K562 (cell line): ENCODE measurements at regions not wholly inside any gene's neighbourhood (a gene's known extent, or its start where the extent isn't known, plus 50 kb on each side); places are given as distances from the start of the nearest gene placed in this dataset.

Experiments
- ATAC-seq: fragments of 200-7000 bp; cut with Tn5 transposase; 3 replicates; pipeline ENCODE4 v1.9.1; 2020; ENCODE audit warnings: moderate library complexity
- BruUV-seq: library from RNA; stranded (reverse); fragments of 400-500 nt; replicated peaks from 2 replicates; lab custom pipeline; 2021; lab: Mats Ljungman, UMichigan
- CTCF ChIA-PET: fragments of 300-600 bp; formaldehyde crosslinking; extraction: SDS; loops from one replicate; lab custom pipeline; 2021; ENCODE audit warnings: low intra/inter-chr PET ratio; lab: Yijun Ruan, JAX
- POLR2A ChIA-PET: fragments of 300-600, 350-650 bp; sonication (Branson Sonifier 250); formaldehyde crosslinking; extraction: SDS; loops from one replicate; lab custom pipeline; 2021; ENCODE audit warnings: antibody characterized with exemption, inconsistent platforms; lab: Yijun Ruan, JAX
- DNase-seq, 4 experiments: peaks; one replicate each; pipeline versions ENCODE4 v3.0.0 to v3.0.0-alpha.2; 2011 to 2018; ENCODE audit warnings: low spot score in 3 of 4, mixed read lengths in 3 of 4; ENCODE audit errors: extremely low read depth in 1 of 4
- FAIRE-seq: peaks from 2 replicates; lab custom pipeline; 2011; peaks lifted over from hg19 to GRCh38; lab: Jason Lieb, UNC
- H2AFZ ChIP-seq: 2 replicates; pipeline ENCODE4 v1.6.0; 2011; ENCODE audit warnings: low read depth, low read length, control low read depth, inconsistent platforms
- H3K27ac ChIP-seq: fragments of 200-600 bp; 3 replicates; pipeline ENCODE4 v1.8.0; 2011; ENCODE audit warnings: low read depth, mild to moderate bottlenecking, control low read depth, inconsistent platforms, low read length, moderate library complexity, mixed read lengths; ENCODE audit errors: extremely low read depth
- H3K27me3 ChIP-seq, 2 experiments: fragments of 300-600 bp in 1 of 2; 2 replicates in 1 of 2; 3 replicates in 1 of 2; pipeline versions ENCODE4 v1.6.0 to v1.8.0; 2011; ENCODE audit warnings: inconsistent platforms in 2 of 2, low read length in 2 of 2, mild to moderate bottlenecking in 1 of 2, mixed read lengths in 1 of 2, moderate library complexity in 1 of 2; ENCODE audit not compliant: control insufficient read depth in 2 of 2, insufficient read depth in 2 of 2
- H3K36me3 ChIP-seq: fragments of 300-600 bp; 3 replicates; pipeline ENCODE4 v1.8.0; 2011; ENCODE audit warnings: mild to moderate bottlenecking, low read length, inconsistent platforms; ENCODE audit not compliant: control insufficient read depth, insufficient read depth
- H3K4me1 ChIP-seq, 2 experiments: fragments of 200-600 bp in 1 of 2; replicated peaks in 1 of 2; 2 replicates in 1 of 2; 3 replicates in 1 of 2; pipeline versions ENCODE4 v1.5.1 to v1.8.0; 2011; ENCODE audit warnings: inconsistent platforms in 2 of 2, low read length in 2 of 2, mild to moderate bottlenecking in 1 of 2, mixed read lengths in 1 of 2, moderate library complexity in 1 of 2; ENCODE audit not compliant: control insufficient read depth in 2 of 2, insufficient read depth in 2 of 2
- H3K4me2 ChIP-seq: 2 replicates; pipeline ENCODE4 v1.6.1; 2011; ENCODE audit warnings: low read length, control low read depth, inconsistent platforms, mixed read lengths; ENCODE audit not compliant: insufficient read depth
- H3K4me3 ChIP-seq: fragments of 200-600 bp; sonication (generic), shearing (Covaris generic); 2 replicates; pipeline ENCODE4 v1.5.1; 2016; ENCODE audit warnings: control low read depth, inconsistent platforms
- H3K79me2 ChIP-seq: fragments of 200-600 bp; 3 replicates; pipeline ENCODE4 v1.8.0; 2011; ENCODE audit warnings: low read length, inconsistent platforms; ENCODE audit not compliant: control insufficient read depth, insufficient read depth
- H3K9ac ChIP-seq, 2 experiments: 2 replicates each; pipeline versions ENCODE4 v1.6.0 to v1.6.1; 2011; ENCODE audit warnings: low read depth in 2 of 2, low read length in 2 of 2, control low read depth in 1 of 2, inconsistent platforms in 1 of 2, mild to moderate bottlenecking in 1 of 2, mixed read lengths in 1 of 2; ENCODE audit not compliant: insufficient read depth in 1 of 2
- H3K9me1 ChIP-seq: one replicate; pipeline ENCODE4 v1.6.0; 2011; ENCODE audit warnings: inconsistent platforms, mild to moderate bottlenecking, low read length, moderate library complexity; ENCODE audit not compliant: control insufficient read depth, insufficient read depth
- H3K9me3 ChIP-seq: replicated peaks from 2 replicates; pipeline ENCODE4 v1.5.1; 2011; ENCODE audit warnings: low read depth, low read length, inconsistent platforms; ENCODE audit not compliant: control insufficient read depth, insufficient read depth
- H4K20me1 ChIP-seq: replicated peaks from 2 replicates; pipeline ENCODE4 v1.6.1; 2011; ENCODE audit warnings: low read length, inconsistent platforms, mixed read lengths; ENCODE audit not compliant: control insufficient read depth, insufficient read depth
- ATF3 ChIP-seq, 2 experiments: fragments of 450-650 bp in 1 of 2; sonication (generic) in 1 of 2; formaldehyde crosslinking in 1 of 2; IDR thresholded peaks in 1 of 2; conservative IDR thresholded peaks in 1 of 2; 2 replicates each; pipeline versions ENCODE4 v1.6.1 to v1.8.1; 2016 to 2023; ENCODE audit warnings: mild to moderate bottlenecking in 2 of 2, moderate library complexity in 2 of 2, inconsistent platforms in 1 of 2, missing genetic modification reagents in 1 of 2
- CHD1 ChIP-seq: fragments of 200-600 bp; sonication (generic); IDR thresholded peaks from one replicate; pipeline ENCODE4 v1.6.1; 2012; ENCODE audit warnings: mild to moderate bottlenecking, moderate library complexity, low read length, inconsistent platforms
- DDX20 ChIP-seq: fragments of 450-650 bp; IDR thresholded peaks from 2 replicates; pipeline ENCODE4 v1.6.1; 2016; ENCODE audit warnings: missing genetic modification characterization, low read depth, mild to moderate bottlenecking, missing compliant biosample characterization, moderate library complexity
- FOXO4 ChIP-seq: fragments of 450-650 bp; formaldehyde crosslinking; IDR thresholded peaks from 2 replicates; pipeline ENCODE4 v1.4.0; 2020; ENCODE audit warnings: mild to moderate bottlenecking, moderate library complexity
- LEF1 ChIP-seq: fragments of 450-650 bp; IDR thresholded peaks from 2 replicates; pipeline ENCODE4 v1.6.1; 2016; ENCODE audit warnings: mild to moderate bottlenecking
- MAZ ChIP-seq, 2 experiments: fragments of 450-650 bp in 1 of 2; sonication (generic) in 1 of 2; formaldehyde crosslinking; IDR thresholded peaks in 1 of 2; conservative IDR thresholded peaks in 1 of 2; 2 replicates each; pipeline versions ENCODE4 v1.4.0 to v1.5.0; 2020; ENCODE audit warnings: mild to moderate bottlenecking in 1 of 2, missing genetic modification reagents in 1 of 2
- NUFIP1 ChIP-seq: fragments of 450-650 bp; IDR thresholded peaks from 2 replicates; pipeline ENCODE4 v1.6.1; 2018; ENCODE audit not compliant: partially characterized antibody
- TFAM ChIP-seq: fragments of 250-450 bp; sonication (Bioruptor Pico); conservative IDR thresholded peaks from 2 replicates; pipeline ENCODE4 v1.5.0; 2021; ENCODE audit warnings: mild to moderate bottlenecking, moderate library complexity
- ZNF347 ChIP-seq: fragments of 450-650 bp; formaldehyde crosslinking; IDR thresholded peaks from 2 replicates; pipeline ENCODE4 v1.4.0; 2020; ENCODE audit warnings: low read depth, mild to moderate bottlenecking, moderate library complexity
- ZNF354B ChIP-seq: fragments of 250-450 bp; sonication (Bioruptor Pico); IDR thresholded peaks from 2 replicates; pipeline ENCODE4 v1.4.0; 2020
- WGBS: fragments of 100-300 bp; shearing (Covaris generic); methylation state at CpG from one replicate; pipeline ENCODE4 v1.1.6; 2016; ENCODE audit warnings: low coverage, mixed read lengths; ENCODE audit not compliant: insufficient coverage; ENCODE audit errors: missing lambda C conversion rate; 5-methylcytosine and 5-hydroxymethylcytosine counted together
- in situ Hi-C: fragments of 300-500 bp; cut with MboI; formaldehyde crosslinking; loops from 4 replicates; pipeline ENCODE4 v1.15.0; 2018; ENCODE audit warnings: inconsistent platforms, mixed read lengths
- intact Hi-C: fragments of 100-400 bp; cut with micrococcal nuclease; formaldehyde crosslinking; loops from 2 replicates; pipeline ENCODE4 v1.14.2; 2022

DNA sequence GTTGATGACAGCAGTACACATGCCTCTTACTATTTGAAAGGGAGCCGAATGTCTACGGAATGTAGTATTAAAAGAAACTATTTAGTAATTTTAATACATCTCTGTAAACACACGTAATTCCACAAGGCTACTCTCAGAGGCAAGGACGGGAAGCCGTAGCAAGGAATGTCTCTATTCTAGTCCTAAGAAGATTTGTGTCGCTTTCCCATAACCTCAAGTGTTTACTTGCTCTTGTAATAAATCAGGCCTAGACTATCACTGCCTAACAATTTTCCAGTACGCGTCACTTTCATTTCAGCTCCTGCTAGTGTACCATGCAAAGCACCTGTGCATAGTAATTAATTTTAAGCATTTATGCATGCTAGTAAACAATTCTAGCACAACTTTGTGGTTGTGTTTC, 86.7 kb downstream of the OR13H1 start:
- ATAC-seq, result no peak
- no peaks in the 10 kb centered on the region for H3K79me2 ChIP-seq
- H3K4me1 ChIP-seq, result no peaks in the 10 kb centered on the region
- in situ Hi-C loops, result no loop called here
- no peaks in the 10 kb centered on the region for H4K20me1 ChIP-seq
- H3K9me3 ChIP-seq, result no peaks in the 10 kb centered on the region
- H3K27me3 ChIP-seq, result no peaks in the 10 kb centered on the region; a peak in 2 of 5 replicates
- FAIRE-seq, result no peak
- no peak for DNase-seq
- H2AFZ ChIP-seq, result no peak overlapping the region
- no TSS peak for BruUV-seq
- CTCF ChIA-PET, result no interaction called here
- H3K9me1 ChIP-seq, result no peaks in the 10 kb centered on the region
- no peak for TF ChIP-seq ZNF354B
- no peak for TF ChIP-seq DDX20 (tag)
- TF ChIP-seq FOXO4 (CRISPR knock-in tag), result no peak
- no peak for TF ChIP-seq MAZ (CRISPR knock-in tag; conservative IDR thresholded peaks at IDR 0.05 in 1 of 2, IDR thresholded peaks at IDR 0.05 in 1 of 2)
- TF ChIP-seq ATF3 (IDR thresholded peaks at IDR 0.05), result no peak
- TF ChIP-seq ATF3 (CRISPR knock-in tag; conservative IDR thresholded peaks at IDR 0.05), result no peak
- TF ChIP-seq LEF1, result no peak
- TF ChIP-seq CHD1, result no peak
- TF ChIP-seq ZNF347, result no peak
- TF ChIP-seq TFAM (CRISPR knock-in tag), result no peak
- no peak for TF ChIP-seq NUFIP1
- intact Hi-C loops, result loop anchor here (5.0 to 10.0 kb wide), 2 partner anchors 226 to 263 kb away; no protein-coding TSS in a partner anchor
- no peaks in the 10 kb centered on the region for H3K36me3 ChIP-seq
- H3K4me2 ChIP-seq, result no peak overlapping the region
- 9% methylated on average over 8 of the region's 8 CpGs for WGBS
- H3K9ac ChIP-seq, result no peak overlapping the region
- POLR2A ChIA-PET, result no interaction called here
- H3K27ac ChIP-seq, result no peak overlapping the region
- no peak overlapping the region for H3K4me3 ChIP-seq
